ENCODE measurements at regions not wholly inside any gene's neighbourhood (a gene's known extent, or its start where the extent isn't known, plus 50 kb on each side); places are given as distances from the start of the nearest gene placed in this dataset.

DNA sequence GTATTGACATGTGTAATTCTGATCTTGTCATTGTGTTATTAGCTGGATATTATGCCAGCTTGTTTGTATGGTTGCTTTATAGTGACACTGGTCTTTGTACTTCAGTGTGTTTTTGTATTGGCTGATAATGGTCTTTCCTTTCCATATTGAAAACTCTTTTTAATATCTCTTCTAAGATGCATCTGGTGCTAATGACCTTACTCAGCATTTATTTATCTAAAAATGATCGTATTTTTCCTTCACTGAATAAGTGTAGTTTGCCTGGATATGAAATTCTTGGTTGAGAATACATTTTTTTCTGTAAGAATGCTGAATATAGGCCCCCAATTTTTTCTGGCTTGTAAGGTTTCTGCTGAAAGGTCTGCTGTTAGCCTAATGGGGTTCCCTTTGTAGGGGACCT is 465.5 kb upstream of the TMPRSS15 start:
- POLR2A ChIA-PET, result no interaction called here
- DNase-seq (ENCODE audit: low read depth, low spot score), result no peak

GRCh38 chr21:18877917-18878316 is 474.3 kb upstream of the TMPRSS15 start:
- Histone ChIP-seq H3K9me3 (ENCODE audit: control insufficient read depth, insufficient read depth, low read length) (peaks cover 28% of the 10 kb centered on the region), H3K27ac (ENCODE audit: low read depth, low read length) (no peak overlapping the region), H3K27me3 (ENCODE audit: control insufficient read depth, insufficient read depth, low read length) (no peaks in the 10 kb centered on the region), H3K4me3 (ENCODE audit: low read depth, low read length) (no peak overlapping the region)
- TF ChIP-seq, protein P1, sequence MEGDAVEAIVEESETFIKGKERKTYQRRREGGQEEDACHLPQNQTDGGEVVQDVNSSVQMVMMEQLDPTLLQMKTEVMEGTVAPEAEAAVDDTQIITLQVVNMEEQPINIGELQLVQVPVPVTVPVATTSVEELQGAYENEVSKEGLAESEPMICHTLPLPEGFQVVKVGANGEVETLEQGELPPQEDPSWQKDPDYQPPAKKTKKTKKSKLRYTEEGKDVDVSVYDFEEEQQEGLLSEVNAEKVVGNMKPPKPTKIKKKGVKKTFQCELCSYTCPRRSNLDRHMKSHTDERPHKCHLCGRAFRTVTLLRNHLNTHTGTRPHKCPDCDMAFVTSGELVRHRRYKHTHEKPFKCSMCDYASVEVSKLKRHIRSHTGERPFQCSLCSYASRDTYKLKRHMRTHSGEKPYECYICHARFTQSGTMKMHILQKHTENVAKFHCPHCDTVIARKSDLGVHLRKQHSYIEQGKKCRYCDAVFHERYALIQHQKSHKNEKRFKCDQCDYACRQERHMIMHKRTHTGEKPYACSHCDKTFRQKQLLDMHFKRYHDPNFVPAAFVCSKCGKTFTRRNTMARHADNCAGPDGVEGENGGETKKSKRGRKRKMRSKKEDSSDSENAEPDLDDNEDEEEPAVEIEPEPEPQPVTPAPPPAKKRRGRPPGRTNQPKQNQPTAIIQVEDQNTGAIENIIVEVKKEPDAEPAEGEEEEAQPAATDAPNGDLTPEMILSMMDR (IDR thresholded peaks at IDR 0.05; ENCODE audit: low read depth, low read length), result no peak
- ChIA-PET POLR2A (no interaction called here), CTCF (no interaction called here)
- no peak for DNase-seq (ENCODE audit: low read depth, low spot score)

More for the DNA sequence above, 465.5 kb upstream of the TMPRSS15 start:
- Histone ChIP-seq H3K27me3 (ENCODE audit: control insufficient read depth, insufficient read depth, low read length) (no peaks in the 10 kb centered on the region), H3K4me3 (ENCODE audit: low read depth, low read length) (no peak overlapping the region), H3K9me3 (ENCODE audit: control insufficient read depth, insufficient read depth, low read length) (peaks cover 3% of the 10 kb centered on the region; the same call in 1 of the 2 replicates), H3K27ac (ENCODE audit: low read depth, low read length) (no peak overlapping the region)
- CTCF ChIA-PET, result interaction anchor here (0.6 kb wide), 1 partner anchor 640 kb away, joined by 3 read pairs; no protein-coding TSS in a partner anchor
- TF ChIP-seq, protein P1 (IDR thresholded peaks at IDR 0.05; ENCODE audit: low read depth, low read length), result no peak

DNA sequence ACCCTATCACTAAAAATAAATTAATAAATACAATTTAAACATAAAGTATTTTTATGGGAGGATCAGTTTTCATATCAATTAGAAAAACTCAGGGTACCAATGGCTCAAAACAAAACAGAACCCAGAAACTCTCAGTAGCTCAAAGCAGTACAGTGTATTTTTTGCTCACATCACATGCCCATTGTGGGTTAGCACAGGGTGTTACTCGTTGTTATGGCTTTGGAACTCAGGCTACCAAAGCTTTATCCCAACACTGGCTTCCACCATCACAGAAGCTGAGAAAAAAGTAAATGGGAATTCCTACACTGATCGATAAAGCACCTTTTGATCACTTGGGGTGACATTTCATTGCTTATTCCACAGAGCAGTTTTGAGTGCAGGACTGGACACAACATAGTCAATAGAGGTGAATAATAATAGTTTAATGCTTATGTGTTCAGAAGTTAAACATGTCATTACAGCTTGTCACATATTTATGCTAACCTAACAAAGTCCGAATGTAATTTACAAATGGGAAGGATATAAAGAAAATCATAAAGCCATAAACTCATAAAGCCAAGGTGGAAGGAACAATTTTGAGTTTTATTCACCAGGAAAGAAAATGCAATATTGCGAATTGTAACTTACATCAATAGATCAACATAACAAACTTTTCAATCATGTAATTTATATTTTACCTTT is 484.5 kb upstream of the TMPRSS15 start:
- ChIA-PET POLR2A (no interaction called here), CTCF (interaction anchor here (1.3 kb wide), 1 partner anchor 8 kb away, joined by 4 read pairs; no protein-coding TSS in a partner anchor)
- peaks cover 9% of the 10 kb centered on the region; the same call in 1 of the 2 replicates for H3K9me3 ChIP-seq (ENCODE audit: control insufficient read depth, insufficient read depth, low read length)
- H3K4me3 ChIP-seq (ENCODE audit: low read depth, low read length), result no peak overlapping the region
- TF ChIP-seq, protein P1 (IDR thresholded peaks at IDR 0.05; ENCODE audit: low read depth, low read length), result no peak
- no peak for DNase-seq (ENCODE audit: low read depth, low spot score)
- H3K27ac ChIP-seq (ENCODE audit: low read depth, low read length), result no peak overlapping the region
- H3K27me3 ChIP-seq (ENCODE audit: control insufficient read depth, insufficient read depth, low read length), result no peaks in the 10 kb centered on the region

- Histone ChIP-seq H3K4me3 (ENCODE audit: low read depth, low read length) (no peak overlapping the region), H3K9me3 (ENCODE audit: control insufficient read depth, insufficient read depth, low read length) (peaks cover 4% of the 10 kb centered on the region; the same call in 1 of the 2 replicates), H3K27me3 (ENCODE audit: control insufficient read depth, insufficient read depth, low read length) (no peaks in the 10 kb centered on the region), H3K27ac (ENCODE audit: low read depth, low read length) (no peak overlapping the region)
- TF ChIP-seq, protein P1 (IDR thresholded peaks at IDR 0.05; ENCODE audit: low read depth, low read length), result no peak
- DNase-seq (ENCODE audit: low read depth, low spot score), result no peak
- CTCF ChIA-PET, result no interaction called here
- POLR2A ChIA-PET, result no interaction called here
Observed at GRCh38 chr21:18893406-18893805, 489.8 kb upstream of the TMPRSS15 start.

DNA sequence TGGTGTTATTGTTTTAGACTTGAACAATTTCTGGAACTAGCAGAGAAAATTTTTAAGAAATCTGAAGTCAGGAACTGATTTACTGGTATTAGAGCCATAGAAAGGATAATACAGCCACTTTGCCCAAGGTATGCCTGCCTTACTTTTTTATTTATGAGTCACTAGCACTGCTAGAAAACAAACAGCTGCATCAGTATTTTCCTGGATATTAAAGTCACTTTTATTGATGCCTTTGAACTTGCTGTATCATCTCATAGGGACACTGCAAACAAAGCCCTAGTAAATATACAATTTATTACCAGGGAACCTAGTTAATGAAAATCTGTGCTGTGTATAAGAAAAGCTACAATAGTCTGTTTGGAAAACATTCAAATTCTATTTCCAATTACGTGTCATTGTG is 490.8 kb upstream of the TMPRSS15 start:
- DNase-seq (ENCODE audit: low read depth, low spot score), result no peak
- TF ChIP-seq, protein P1 (IDR thresholded peaks at IDR 0.05; ENCODE audit: low read depth, low read length), result no peak
- Histone ChIP-seq H3K4me3 (ENCODE audit: low read depth, low read length) (no peak overlapping the region), H3K9me3 (ENCODE audit: control insufficient read depth, insufficient read depth, low read length) (peaks cover 4% of the 10 kb centered on the region; the same call in 1 of the 2 replicates), H3K27me3 (ENCODE audit: control insufficient read depth, insufficient read depth, low read length) (no peaks in the 10 kb centered on the region), H3K27ac (ENCODE audit: low read depth, low read length) (no peak overlapping the region)
- ChIA-PET POLR2A (no interaction called here), CTCF (no interaction called here)

All from AG04450 (cell line).